ENCODE measurements at regions not wholly inside any gene's neighbourhood (a gene's known extent, or its start where the extent isn't known, plus 50 kb on each side); places are given as distances from the start of the nearest gene placed in this dataset.
"Not testable (repeated sequence)": the region's sequence is repeated elsewhere in the genome, so short reads cannot be mapped to it uniquely, and the experiment has no call there.

- DNase-seq (ENCODE audit: low read depth), result no peak
Measured at GRCh38 chr7:12827920-12828319, 140.5 kb downstream of the ARL4A start.

- no peak for DNase-seq (ENCODE audit: low read depth)
Measured at GRCh38 chr7:12831024-12831423, 143.6 kb downstream of the ARL4A start.

- DNase-seq (ENCODE audit: low read depth), result no peak
Measured at GRCh38 chr7:12833829-12834228, 146.4 kb downstream of the ARL4A start.

- no peak for DNase-seq (ENCODE audit: low read depth)
Measured at GRCh38 chr7:12834782-12835181, 147.3 kb downstream of the ARL4A start.

GRCh38 chr7:12839508-12840153, 152.2 kb downstream of the ARL4A start:
- DNase-seq (ENCODE audit: low read depth), result no peak

DNA sequence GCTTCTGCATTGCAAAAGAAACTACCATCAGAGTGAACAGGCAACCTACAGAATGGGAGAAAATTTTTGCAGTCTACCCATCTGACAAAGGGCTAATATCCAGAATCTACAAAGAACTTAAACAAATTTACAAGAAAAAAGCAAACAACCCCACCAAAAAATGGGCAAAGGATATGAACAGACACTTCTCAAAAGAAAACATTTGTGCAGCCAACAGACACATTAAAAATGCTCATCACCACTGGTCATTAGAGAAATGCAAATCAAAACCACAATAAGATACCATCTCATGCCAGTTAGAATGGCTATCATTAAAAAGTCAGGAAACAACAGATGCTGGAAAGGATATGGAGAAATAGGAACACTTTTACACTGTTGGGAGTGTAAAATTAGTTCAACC, 157.3 kb downstream of the ARL4A start:
- not testable (repeated sequence) for DNase-seq (ENCODE audit: low read depth)

DNA sequence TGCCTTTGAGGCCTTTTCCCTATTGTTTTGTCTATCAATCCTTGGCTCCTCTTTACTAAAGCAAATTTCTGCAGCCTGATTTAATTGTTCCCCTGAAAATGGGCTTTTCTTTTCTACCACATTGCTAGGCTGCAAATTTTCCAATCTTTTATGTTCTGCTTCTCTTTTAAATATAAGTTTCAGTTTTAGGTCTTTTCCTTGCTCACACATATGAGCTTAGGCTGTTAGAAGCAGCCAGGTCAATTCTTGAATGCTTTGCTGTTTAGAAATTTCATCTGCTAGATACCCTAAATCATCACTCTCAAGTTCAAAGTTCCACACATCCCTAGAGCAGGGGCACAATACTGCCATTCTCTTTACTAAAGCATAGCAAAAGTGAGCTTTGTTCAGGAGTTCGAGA, 159.6 kb downstream of the ARL4A start:
- no peak for DNase-seq (ENCODE audit: low read depth)

- DNase-seq (ENCODE audit: low read depth), result no peak
Measured at GRCh38 chr7:12851142-12851541, 163.7 kb downstream of the ARL4A start.

DNA sequence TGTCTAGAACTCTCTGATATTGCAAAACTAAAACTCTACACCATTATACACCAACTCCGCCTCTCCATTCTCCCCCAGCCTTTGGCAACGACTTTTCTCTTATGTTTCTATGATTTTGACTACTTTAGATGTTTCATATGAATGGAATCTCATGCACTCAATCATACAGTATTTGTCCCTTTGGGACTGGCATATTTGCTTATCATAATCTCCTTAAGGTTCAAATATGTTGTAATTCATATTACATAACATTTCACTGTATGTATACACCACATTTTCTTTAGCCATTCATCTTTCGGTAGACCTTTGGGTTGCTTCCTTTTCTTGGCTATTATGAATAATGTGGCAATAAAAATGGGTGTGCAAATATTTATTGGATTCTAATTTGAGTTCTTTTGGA, 164.4 kb downstream of the ARL4A start:
- DNase-seq (ENCODE audit: low read depth), result no peak

DNA sequence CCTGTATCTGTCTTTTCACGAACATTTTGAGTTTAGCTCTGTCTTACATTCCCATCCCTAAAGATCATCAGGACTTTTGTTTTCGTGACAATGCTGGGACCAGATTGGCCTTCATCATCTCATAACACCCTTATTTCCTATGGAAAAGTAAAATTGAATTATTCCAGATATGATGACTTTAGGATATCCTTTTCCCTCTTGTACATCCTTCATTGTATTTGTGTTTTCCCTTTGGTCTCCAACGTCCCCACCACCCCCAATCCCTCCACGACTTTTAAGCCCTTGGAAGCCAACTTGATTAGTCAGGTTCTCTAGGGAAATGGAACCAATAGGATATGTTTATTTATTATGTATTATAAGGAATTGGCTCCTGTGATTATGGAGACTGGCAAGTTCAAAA, 167.6 kb downstream of the ARL4A start:
- no peak for DNase-seq (ENCODE audit: low read depth)

GRCh38 chr7:12859761-12860160, 172.3 kb downstream of the ARL4A start:
- DNase-seq (ENCODE audit: low read depth), result no peak

GRCh38 chr7:12861070-12861469, 173.6 kb downstream of the ARL4A start:
- DNase-seq (ENCODE audit: low read depth), result peak; percentile 2

DNA sequence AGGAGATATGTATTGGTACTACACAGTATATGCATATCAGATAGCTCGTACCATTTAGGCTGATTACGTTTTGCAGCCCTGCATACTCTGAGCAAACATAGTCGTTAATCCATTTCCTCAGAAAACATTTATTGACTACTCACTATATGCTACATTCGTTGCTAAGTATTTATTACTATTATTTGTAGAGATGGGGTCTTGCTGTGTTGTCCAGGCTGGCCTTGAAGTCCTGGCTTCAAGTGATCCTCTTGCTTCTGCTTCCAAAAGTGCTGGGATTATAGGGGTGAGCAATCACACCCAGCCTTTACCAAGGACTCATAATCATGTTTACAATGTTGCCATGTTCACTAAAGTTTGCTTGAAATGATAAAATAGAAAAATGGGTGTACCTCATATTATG, 174.7 kb downstream of the ARL4A start:
- no peak for DNase-seq (ENCODE audit: low read depth)

GRCh38 chr7:12864470-12865046, 177.1 kb downstream of the ARL4A start:
- DNase-seq (ENCODE audit: low read depth), result no peak

GRCh38 chr7:12865593-12865992, 178.2 kb downstream of the ARL4A start:
- no peak for DNase-seq (ENCODE audit: low read depth)

DNA sequence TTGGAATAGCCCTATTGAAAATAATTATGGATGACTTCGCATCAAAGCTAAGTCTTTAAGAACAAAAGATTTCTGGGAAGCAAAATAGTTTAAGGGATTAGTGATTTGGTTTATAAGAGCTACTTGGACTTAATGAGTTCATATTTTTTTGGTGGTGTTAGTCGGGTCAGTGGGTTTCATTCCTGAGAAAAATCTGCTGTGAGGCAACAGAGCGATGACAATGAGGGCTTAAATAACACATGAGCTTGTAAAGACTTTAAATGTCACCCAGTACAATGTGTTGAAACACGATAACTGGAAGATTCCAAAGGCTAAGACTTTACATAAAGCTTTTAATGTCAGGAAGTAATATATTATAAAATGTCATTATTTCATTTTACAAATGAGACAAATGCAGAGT, 178.8 kb downstream of the ARL4A start:
- DNase-seq (ENCODE audit: low read depth), result no peak

- DNase-seq (ENCODE audit: low read depth), result no peak
Measured at GRCh38 chr7:12868027-12868426, 180.6 kb downstream of the ARL4A start.

GRCh38 chr7:12870219-12870618, 182.8 kb downstream of the ARL4A start:
- DNase-seq (ENCODE audit: low read depth), result no peak

DNA sequence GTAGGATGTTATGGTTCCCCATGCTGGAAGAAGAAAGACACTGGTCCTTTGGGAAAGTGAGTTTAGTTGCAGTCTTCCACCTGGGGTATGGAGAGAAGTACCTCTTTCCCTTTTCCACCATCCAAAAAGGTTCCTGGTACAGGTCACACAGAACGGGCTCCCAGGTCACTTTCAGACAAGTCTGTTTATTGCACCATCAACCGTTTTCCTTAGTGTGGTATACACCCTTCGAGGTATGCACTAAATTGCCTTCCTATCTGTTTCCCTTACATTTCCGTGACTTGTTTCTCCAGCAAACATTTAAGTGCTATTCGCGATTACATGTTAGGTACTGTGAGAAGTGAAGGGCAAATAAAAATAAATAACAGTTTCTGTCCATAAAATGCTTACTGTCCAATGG, 185.1 kb downstream of the ARL4A start:
- DNase-seq (ENCODE audit: low read depth), result no peak

- DNase-seq (ENCODE audit: low read depth), result no peak
Measured at GRCh38 chr7:12873571-12873970, 186.1 kb downstream of the ARL4A start.

DNA sequence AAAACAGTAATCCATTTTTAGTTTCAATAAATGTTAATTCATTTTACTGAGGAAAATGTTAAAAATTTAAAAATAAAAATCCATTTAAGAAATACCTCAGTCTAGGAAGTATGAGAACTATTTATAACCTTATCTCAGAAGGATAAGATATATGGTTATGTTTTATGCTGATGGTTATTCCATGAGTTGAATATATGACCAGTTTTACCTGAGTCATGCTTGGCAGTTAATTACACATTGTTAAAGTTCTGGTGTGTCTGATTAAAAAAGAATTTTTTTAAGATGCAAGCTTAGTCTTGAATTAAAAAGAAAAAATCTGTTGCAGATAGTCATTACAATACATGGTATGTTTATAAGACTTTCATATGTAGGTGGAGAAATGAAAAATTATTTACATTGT, 191.7 kb downstream of the ARL4A start:
- DNase-seq (ENCODE audit: low read depth), result no peak

DNA sequence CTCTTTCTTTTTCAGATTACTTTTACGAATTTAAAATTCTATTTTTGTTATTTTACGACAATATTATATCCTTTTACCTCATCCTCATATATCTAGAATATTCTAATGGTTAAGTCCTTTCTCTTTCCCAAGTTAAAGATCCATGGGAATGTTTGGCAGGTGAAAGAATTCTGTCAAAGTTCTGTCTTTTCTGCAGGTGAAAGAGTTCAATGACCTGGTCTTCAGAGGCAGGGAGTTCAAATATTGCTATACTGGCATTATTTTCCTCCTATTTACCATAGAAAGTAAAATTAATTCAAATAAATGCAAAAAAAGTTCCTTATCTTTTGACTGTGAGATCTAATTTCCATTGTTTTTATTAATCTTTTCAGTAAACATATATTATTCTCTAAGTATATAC, 194.3 kb downstream of the ARL4A start:
- DNase-seq (ENCODE audit: low read depth), result no peak

DNA sequence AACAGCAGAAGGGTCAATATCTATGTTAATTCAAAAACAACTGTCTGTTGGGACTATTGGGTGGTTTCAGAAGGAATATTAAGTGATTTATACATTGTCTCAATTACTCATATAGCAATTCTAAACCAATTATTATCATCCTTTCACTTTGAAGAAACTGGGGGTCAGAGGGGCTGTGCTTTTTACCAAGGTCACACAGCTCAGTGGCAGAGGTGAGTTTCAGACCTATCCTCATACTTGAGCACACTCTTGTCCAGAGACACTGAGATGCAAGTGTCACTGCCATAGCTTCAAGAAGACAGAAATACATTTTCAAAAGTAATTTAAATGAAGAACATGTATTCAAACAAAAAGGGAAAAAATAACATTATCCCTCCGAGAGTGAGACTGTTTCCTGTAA, 195.3 kb downstream of the ARL4A start:
- DNase-seq (ENCODE audit: low read depth), result no peak

DNA sequence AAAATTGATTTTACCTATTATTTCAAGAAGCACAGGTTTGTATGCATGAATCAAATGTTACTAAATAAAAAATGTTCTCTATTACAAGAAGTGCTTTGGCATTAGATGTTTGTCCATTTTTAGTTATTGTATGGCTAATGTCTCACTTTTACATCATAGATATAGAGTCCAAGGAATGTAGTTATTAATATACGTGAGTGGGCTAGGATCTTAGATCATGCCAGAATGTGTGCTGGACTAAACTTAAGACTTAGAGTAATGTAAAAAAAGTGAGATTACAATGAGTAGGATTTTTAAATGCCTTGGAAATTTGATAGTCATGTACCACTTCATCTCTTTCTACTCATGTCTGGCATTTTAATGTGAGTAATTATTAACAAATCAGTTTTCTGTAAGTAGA, 196.6 kb downstream of the ARL4A start:
- DNase-seq (ENCODE audit: low read depth), result no peak
